ENCODE measurements at regions not wholly inside any gene's neighbourhood (a gene's known extent, or its start where the extent isn't known, plus 50 kb on each side); places are given as distances from the start of the nearest gene placed in this dataset.
"Not testable (repeated sequence)": the region's sequence is repeated elsewhere in the genome, so short reads cannot be mapped to it uniquely, and the experiment has no call there.

DNA sequence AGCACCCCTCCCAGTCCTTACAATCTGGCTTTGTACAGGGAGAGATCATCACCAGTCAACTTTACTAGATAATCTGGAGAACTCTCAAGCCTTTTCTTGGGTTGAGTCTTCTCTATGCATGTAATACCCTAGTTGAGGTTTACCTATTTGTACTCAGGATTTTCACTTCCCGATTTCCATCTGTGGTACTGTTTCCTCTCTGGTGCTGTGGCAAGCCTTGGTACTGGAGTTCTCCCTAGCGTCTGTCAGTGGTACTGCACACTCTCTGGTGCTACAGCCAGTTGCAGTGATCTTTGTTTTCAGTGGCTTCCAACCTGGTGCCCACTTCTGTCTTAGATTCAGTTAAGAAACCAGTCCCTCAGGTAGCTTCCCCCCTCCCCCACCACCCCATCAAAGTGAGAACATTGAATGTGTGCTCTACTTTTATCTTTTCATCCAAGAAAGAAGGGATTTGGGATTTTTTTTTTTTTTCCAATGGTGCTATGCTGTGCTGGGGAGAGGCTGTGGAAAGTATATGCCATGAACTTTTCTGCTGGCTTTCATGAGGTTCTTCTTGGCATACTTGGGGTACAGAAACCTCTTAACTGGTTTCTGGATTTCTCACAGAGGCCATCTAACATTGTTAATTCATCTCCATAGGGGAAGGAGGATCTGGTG is 69.4 kb upstream of the EVL start:
- peaks cover 72% of the 10 kb centered on the region for H3K79me2 ChIP-seq (ENCODE audit: insufficient read depth)
- no peaks in the 10 kb centered on the region for H3K9me2 ChIP-seq (ENCODE audit: insufficient read depth)
- DNase-seq = peak; percentile 69
- no peaks in the 10 kb centered on the region for H3K27me3 ChIP-seq (replicated peaks; ENCODE audit: insufficient read depth)
- no peaks in the 10 kb centered on the region for H4K20me1 ChIP-seq (ENCODE audit: insufficient read depth)
- in situ Hi-C loops (cut with MboI) = no loop called here
- no peak overlapping the region for H3K9ac ChIP-seq
- no peaks in the 10 kb centered on the region for H3K36me3 ChIP-seq (ENCODE audit: low read depth)
- peak overlapping the region; percentile 54 for H2AFZ ChIP-seq
- peaks cover 35% of the 10 kb centered on the region; the same call in 1 of the 2 replicates for H3F3A ChIP-seq (ENCODE audit: insufficient read depth)
- TF ChIP-seq EZH2phosphoT487 (IDR thresholded peaks at IDR 0.05; ENCODE audit: insufficient read depth, low read depth) (no peak), EZH2 (IDR thresholded peaks at IDR 0.05; ENCODE audit: insufficient read depth, poor library complexity, severe bottlenecking) (no peak)
- H3K4me3 ChIP-seq = no peak overlapping the region
- no peak overlapping the region for H3K27ac ChIP-seq
- no peak overlapping the region for H3K4me2 ChIP-seq (ENCODE audit: unreplicated experiment)
- peaks cover 27% of the 10 kb centered on the region for H3K4me1 ChIP-seq (ENCODE audit: insufficient read depth)
- H3K9me3 ChIP-seq (ENCODE audit: low read depth) = no peaks in the 10 kb centered on the region
- WGBS, 2 experiments (ENCODE audit: low coverage in 1 of 2, low lambda C conversion rate in 2 of 2, missing lambda C conversion rate in 2 of 2) = 18% methylated on average over 2 of the region's 2 CpGs

DNA sequence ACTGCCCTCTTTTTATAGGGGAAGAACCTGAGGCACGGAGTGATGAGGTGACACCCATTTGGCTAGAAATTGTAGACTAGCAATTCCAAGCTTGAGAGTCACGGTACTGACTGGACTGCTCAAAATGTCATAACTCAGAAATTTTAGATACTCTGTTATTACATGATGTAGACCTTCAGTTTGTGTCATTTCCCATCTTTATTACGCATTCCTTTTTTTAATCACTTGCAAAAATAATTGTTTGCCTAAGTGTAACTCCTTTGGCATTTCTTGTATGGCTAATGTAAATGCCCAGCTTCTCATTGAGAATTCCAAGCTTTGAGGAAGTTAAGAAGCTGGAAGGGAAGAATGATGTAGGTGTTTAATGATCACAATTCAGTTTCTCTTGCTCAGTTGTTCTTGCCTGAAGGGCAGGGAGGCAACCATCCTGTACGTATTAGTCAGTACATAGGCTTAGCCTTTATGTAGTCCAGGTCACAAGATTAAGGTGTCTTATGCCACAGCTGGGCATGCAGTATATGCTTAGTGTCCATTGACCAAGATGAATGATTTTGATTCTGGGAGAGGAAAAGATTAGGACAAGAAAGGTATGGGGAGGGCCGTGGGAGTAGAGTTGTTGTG is 68.2 kb upstream of the EVL start:
- Histone ChIP-seq H3K9ac (no peak overlapping the region), H3K4me3 (no peak overlapping the region), H3K27me3 (replicated peaks; ENCODE audit: insufficient read depth) (no peaks in the 10 kb centered on the region), H4K20me1 (ENCODE audit: insufficient read depth) (no peaks in the 10 kb centered on the region), H3F3A (ENCODE audit: insufficient read depth) (peaks cover 23% of the 10 kb centered on the region; the same call in 1 of the 2 replicates), H2AFZ (no peak overlapping the region), H3K79me2 (ENCODE audit: insufficient read depth) (peaks cover 82% of the 10 kb centered on the region), H3K9me2 (ENCODE audit: insufficient read depth) (no peaks in the 10 kb centered on the region), H3K4me1 (ENCODE audit: insufficient read depth) (peaks cover 18% of the 10 kb centered on the region), H3K36me3 (ENCODE audit: low read depth) (no peaks in the 10 kb centered on the region), H3K4me2 (ENCODE audit: unreplicated experiment) (peak overlapping the region; percentile 37), H3K9me3 (ENCODE audit: low read depth) (no peaks in the 10 kb centered on the region), H3K27ac (peak overlapping the region; percentile 64)
- peak; percentile 67 for DNase-seq
- WGBS, 2 experiments (ENCODE audit: low coverage in 1 of 2, low lambda C conversion rate in 2 of 2, missing lambda C conversion rate in 2 of 2) = 58 to 62% methylated on average over 5 of the region's 5 CpGs
- TF ChIP-seq EZH2phosphoT487 (IDR thresholded peaks at IDR 0.05; ENCODE audit: insufficient read depth, low read depth) = no peak
- TF ChIP-seq EZH2 (IDR thresholded peaks at IDR 0.05; ENCODE audit: insufficient read depth, poor library complexity, severe bottlenecking) = no peak
- in situ Hi-C loops (cut with MboI) = no loop called here

DNA sequence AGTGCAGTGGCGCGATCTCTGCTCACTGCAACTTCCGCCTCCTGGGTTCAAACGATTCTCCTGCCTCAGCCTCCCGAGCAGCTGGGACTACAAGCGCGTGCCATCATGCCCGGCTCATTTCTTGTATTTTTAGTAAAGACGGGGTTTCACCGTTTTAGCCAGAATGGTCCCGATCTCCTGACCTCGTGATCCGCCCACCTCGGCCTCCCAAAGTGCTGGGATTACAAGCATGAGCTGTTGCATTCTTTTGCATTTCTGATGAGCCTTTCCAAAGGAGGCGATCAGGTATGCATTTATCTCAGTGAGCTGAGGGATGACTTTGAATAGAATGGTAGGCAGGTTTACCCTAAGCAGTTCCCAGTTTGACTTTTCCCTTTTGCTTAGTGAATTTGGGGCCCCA is 64.8 kb upstream of the EVL start:
- Histone ChIP-seq H3F3A (ENCODE audit: insufficient read depth) (peaks cover 19% of the 10 kb centered on the region; the same call in 1 of the 2 replicates), H3K4me1 (ENCODE audit: insufficient read depth) (peaks cover 18% of the 10 kb centered on the region), H3K79me2 (ENCODE audit: insufficient read depth) (peaks cover 60% of the 10 kb centered on the region)
- DNase-seq; H3K27me3 ChIP-seq (replicated peaks; ENCODE audit: insufficient read depth); H4K20me1 ChIP-seq (ENCODE audit: insufficient read depth); H3K4me3 ChIP-seq; H3K36me3 ChIP-seq (ENCODE audit: low read depth); H3K4me2 ChIP-seq (ENCODE audit: unreplicated experiment); H3K9me2 ChIP-seq (ENCODE audit: insufficient read depth); H3K9me3 ChIP-seq (ENCODE audit: low read depth); H3K27ac ChIP-seq; H3K9ac ChIP-seq; in situ Hi-C loops (cut with MboI); H2AFZ ChIP-seq: not testable (repeated sequence)
- 97 to 99% methylated on average over 15 of the region's 15 CpGs for WGBS, 2 experiments (ENCODE audit: low coverage in 1 of 2, low lambda C conversion rate in 2 of 2, missing lambda C conversion rate in 2 of 2)

DNA sequence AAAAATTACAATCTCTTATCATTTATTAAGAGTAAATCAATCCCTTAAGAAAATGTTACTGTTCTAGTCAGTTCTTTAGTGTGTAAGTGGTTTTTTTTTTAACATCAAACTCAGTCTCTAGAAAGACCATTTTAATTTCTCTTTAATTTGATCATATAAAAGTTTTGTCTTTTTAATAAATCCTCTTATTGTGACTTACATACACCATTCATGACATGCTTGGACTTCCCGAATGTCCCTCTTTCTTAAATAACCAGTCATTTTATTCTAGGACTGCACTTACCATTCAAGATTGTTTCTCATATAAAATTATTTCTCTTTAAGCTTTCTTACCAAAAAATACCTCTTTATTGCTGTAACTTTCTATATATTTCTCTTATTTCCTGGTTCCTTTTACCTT is 60.8 kb upstream of the EVL start:
- Histone ChIP-seq H2AFZ (no peak overlapping the region), H3K27me3 (replicated peaks; ENCODE audit: insufficient read depth) (no peaks in the 10 kb centered on the region), H3K9ac (no peak overlapping the region), H4K20me1 (ENCODE audit: insufficient read depth) (no peaks in the 10 kb centered on the region), H3K9me3 (ENCODE audit: low read depth) (peaks cover 7% of the 10 kb centered on the region), H3K27ac (no peak overlapping the region), H3K4me3 (no peak overlapping the region), H3F3A (ENCODE audit: insufficient read depth) (no peaks in the 10 kb centered on the region), H3K4me1 (ENCODE audit: insufficient read depth) (no peaks in the 10 kb centered on the region), H3K79me2 (ENCODE audit: insufficient read depth) (peaks cover 61% of the 10 kb centered on the region), H3K4me2 (ENCODE audit: unreplicated experiment) (no peak overlapping the region), H3K9me2 (ENCODE audit: insufficient read depth) (no peaks in the 10 kb centered on the region), H3K36me3 (ENCODE audit: low read depth) (no peaks in the 10 kb centered on the region)
- no peak for DNase-seq
- TF ChIP-seq EZH2 (IDR thresholded peaks at IDR 0.05; ENCODE audit: insufficient read depth, poor library complexity, severe bottlenecking) = no peak
- no peak for TF ChIP-seq EZH2phosphoT487 (IDR thresholded peaks at IDR 0.05; ENCODE audit: insufficient read depth, low read depth)
- in situ Hi-C loops (cut with MboI) = no loop called here
- 97 to 100% methylated on average over 1 of the region's 1 CpG for WGBS, 2 experiments (ENCODE audit: low coverage in 1 of 2, low lambda C conversion rate in 2 of 2, missing lambda C conversion rate in 2 of 2)

All from GM23248 (cell line).